ENCODE measurements at regions not wholly inside any gene's neighbourhood (a gene's known extent, or its start where the extent isn't known, plus 50 kb on each side); places are given as distances from the start of the nearest gene placed in this dataset.

DNA sequence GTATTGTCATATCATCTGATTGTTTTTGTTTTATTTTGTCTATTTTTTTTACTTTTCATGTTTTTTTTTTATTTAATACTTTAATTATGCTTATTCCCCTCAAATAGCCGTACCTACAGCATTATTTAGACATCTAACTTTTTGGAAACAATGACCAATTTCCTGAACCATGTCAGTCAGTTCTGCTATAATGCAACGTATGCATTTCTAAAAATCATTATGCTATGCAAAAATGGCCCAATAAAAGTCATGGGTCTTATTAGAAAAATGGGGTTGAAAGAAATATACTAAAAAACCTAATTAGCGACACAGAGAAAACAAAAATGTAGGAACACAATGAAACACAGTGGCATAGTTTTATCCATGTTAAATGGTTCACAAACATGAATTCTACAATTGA lies 1454.7 kb downstream of the GRIK2 start:
- TF ChIP-seq, protein P1, sequence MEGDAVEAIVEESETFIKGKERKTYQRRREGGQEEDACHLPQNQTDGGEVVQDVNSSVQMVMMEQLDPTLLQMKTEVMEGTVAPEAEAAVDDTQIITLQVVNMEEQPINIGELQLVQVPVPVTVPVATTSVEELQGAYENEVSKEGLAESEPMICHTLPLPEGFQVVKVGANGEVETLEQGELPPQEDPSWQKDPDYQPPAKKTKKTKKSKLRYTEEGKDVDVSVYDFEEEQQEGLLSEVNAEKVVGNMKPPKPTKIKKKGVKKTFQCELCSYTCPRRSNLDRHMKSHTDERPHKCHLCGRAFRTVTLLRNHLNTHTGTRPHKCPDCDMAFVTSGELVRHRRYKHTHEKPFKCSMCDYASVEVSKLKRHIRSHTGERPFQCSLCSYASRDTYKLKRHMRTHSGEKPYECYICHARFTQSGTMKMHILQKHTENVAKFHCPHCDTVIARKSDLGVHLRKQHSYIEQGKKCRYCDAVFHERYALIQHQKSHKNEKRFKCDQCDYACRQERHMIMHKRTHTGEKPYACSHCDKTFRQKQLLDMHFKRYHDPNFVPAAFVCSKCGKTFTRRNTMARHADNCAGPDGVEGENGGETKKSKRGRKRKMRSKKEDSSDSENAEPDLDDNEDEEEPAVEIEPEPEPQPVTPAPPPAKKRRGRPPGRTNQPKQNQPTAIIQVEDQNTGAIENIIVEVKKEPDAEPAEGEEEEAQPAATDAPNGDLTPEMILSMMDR (IDR thresholded peaks at IDR 0.05; ENCODE audit: insufficient read depth, low read length, poor library complexity, severe bottlenecking): no peak
- Histone ChIP-seq H3K4me3 (replicated peaks; ENCODE audit: low read depth, low read length) (no peak overlapping the region), H3K36me3 (ENCODE audit: control insufficient read depth, insufficient read depth, low read length) (no peaks in the 10 kb centered on the region), H3K27me3 (replicated peaks; ENCODE audit: control insufficient read depth, insufficient read depth, low read length) (no peaks in the 10 kb centered on the region)
- no peak for DNase-seq (ENCODE audit: extremely low read depth, insufficient read length)

DNA sequence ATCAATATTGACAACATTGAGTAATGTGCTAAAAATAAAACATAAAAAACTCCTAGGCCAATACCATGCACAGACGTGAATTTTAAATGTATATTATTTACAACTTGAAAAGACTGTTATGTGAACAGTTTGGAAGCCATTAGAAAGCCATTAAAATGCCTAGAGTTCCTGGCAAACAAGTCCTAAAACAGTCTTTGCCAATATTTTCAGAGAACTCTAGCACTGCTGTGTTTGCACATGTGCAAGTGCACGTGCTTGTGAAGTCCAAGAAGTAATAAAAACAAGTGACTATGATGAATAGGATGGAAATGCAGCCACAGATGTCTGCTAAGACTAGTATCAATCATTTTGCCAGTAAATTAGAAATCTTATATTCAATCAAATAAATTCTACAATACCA lies 1447.6 kb downstream of the GRIK2 start:
- H3K36me3 ChIP-seq (ENCODE audit: control insufficient read depth, insufficient read depth, low read length): no peaks in the 10 kb centered on the region
- no peaks in the 10 kb centered on the region for H3K27me3 ChIP-seq (replicated peaks; ENCODE audit: control insufficient read depth, insufficient read depth, low read length)
- DNase-seq (ENCODE audit: extremely low read depth, insufficient read length): no peak
- TF ChIP-seq, protein P1 (IDR thresholded peaks at IDR 0.05; ENCODE audit: insufficient read depth, low read length, poor library complexity, severe bottlenecking): no peak
- H3K4me3 ChIP-seq (replicated peaks; ENCODE audit: low read depth, low read length): no peak overlapping the region

DNA sequence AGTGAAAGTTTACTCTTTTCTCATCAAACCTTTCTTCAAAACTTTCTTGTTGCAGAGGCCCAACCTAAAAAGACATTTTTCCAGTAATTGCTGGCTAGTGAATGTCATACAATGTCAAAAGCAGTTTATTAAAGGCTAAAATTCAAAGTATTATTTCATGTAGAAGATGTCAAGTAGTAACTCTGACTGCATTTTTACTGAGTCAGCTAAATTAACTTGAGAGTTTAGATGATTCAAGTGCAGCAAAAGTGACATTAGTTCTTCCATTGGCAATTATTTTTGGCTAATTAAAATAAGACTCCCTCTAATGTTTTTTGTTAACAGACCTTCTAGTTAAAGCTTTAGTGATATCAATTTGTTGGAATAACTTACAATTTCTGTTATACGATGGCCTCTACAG lies 1438.5 kb downstream of the GRIK2 start:
- H3K36me3 ChIP-seq (ENCODE audit: control insufficient read depth, insufficient read depth, low read length): no peaks in the 10 kb centered on the region
- H3K27me3 ChIP-seq (replicated peaks; ENCODE audit: control insufficient read depth, insufficient read depth, low read length): no peaks in the 10 kb centered on the region
- DNase-seq (ENCODE audit: extremely low read depth, insufficient read length): no peak
- H3K4me3 ChIP-seq (replicated peaks; ENCODE audit: low read depth, low read length): no peak overlapping the region
- TF ChIP-seq, protein P1 (IDR thresholded peaks at IDR 0.05; ENCODE audit: insufficient read depth, low read length, poor library complexity, severe bottlenecking): no peak

DNA sequence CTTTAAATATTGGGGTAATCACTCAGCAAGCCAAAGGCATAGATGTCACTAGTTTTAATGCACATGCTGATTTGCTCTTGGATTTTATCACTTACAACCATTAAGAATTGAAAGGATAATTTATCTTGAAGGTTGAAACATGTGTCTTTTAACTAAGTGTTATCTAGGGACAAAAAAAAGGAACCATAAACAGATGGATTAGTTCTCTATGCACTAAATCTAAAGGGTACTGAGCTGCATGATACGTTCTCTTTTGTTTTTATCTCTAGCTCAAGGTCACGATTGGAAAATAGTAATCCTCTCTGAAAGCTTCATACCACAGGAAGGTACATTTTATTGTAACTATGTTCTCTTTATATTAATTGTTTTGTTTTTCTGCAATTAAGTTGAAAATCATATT lies 1426.6 kb downstream of the GRIK2 start:
- Histone ChIP-seq H3K4me3 (replicated peaks; ENCODE audit: low read depth, low read length) (no peak overlapping the region), H3K27me3 (replicated peaks; ENCODE audit: control insufficient read depth, insufficient read depth, low read length) (no peaks in the 10 kb centered on the region), H3K36me3 (ENCODE audit: control insufficient read depth, insufficient read depth, low read length) (no peaks in the 10 kb centered on the region)
- DNase-seq (ENCODE audit: extremely low read depth, insufficient read length): no peak
- TF ChIP-seq, protein P1 (IDR thresholded peaks at IDR 0.05; ENCODE audit: insufficient read depth, low read length, poor library complexity, severe bottlenecking): no peak

DNA sequence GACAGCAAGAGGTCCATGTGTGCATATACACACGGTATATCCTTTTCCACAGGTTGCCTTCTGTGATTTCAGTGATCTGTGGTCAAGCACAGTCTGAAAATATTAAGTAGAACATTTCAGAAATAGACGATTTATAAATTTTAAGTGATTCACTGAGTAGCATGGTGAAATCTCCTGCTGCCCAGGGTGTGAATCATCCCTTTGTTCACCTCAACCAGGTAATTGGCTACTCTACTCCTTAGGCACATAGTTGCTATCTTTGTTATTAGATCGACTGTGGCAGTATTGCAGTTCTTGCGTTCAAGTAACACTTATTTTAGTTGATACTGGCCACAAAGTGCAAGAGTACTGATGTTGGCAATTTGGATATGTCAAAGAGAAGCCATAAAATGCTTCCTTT lies 1421.7 kb downstream of the GRIK2 start:
- Histone ChIP-seq H3K27me3 (replicated peaks; ENCODE audit: control insufficient read depth, insufficient read depth, low read length) (no peaks in the 10 kb centered on the region), H3K36me3 (ENCODE audit: control insufficient read depth, insufficient read depth, low read length) (no peaks in the 10 kb centered on the region), H3K4me3 (replicated peaks; ENCODE audit: low read depth, low read length) (no peak overlapping the region)
- TF ChIP-seq, protein P1 (IDR thresholded peaks at IDR 0.05; ENCODE audit: insufficient read depth, low read length, poor library complexity, severe bottlenecking): no peak
- DNase-seq (ENCODE audit: extremely low read depth, insufficient read length): no peak
